IMR-90 (cell line): ENCODE measurements at regions not wholly inside any gene's neighbourhood (a gene's known extent, or its start where the extent isn't known, plus 50 kb on each side); places are given as distances from the start of the nearest gene placed in this dataset.

Experiments
- ATAC-seq: fragments of 200-7000 bp; cut with Tn5 transposase; 2 replicates; pipeline ENCODE4 v1.9.1; 2020; ENCODE audit warnings: low read depth, mild to moderate bottlenecking, moderate library complexity
- BruUV-seq: library from RNA; stranded (reverse); fragments of 400-500 nt; replicated peaks from 2 replicates; lab custom pipeline; 2021; lab: Mats Ljungman, UMichigan
- CTCF ChIA-PET: fragments of 300-600 bp; formaldehyde crosslinking; extraction: SDS; loops from one replicate; lab custom pipeline; 2021; ENCODE audit warnings: antibody characterized with exemption; lab: Yijun Ruan, JAX
- POLR2A ChIA-PET: fragments of 300-600 bp; sonication (Branson Sonifier 250); formaldehyde crosslinking; loops from one replicate; lab custom pipeline; 2022; ENCODE audit warnings: antibody characterized with exemption; ENCODE audit not compliant: unreplicated experiment; lab: Charles Lee
- DNase-seq: peaks from one replicate; pipeline ENCODE4 v3.0.0; 2013
- H2AFZ ChIP-seq: replicated peaks from 2 replicates; pipeline ENCODE3; 2013; ENCODE audit warnings: low read length, mild to moderate bottlenecking; ENCODE audit not compliant: poor library complexity
- H2AK5ac ChIP-seq: 2 replicates; pipeline ENCODE4 v1.6.1; 2013; ENCODE audit warnings: low read depth, low read length, inconsistent platforms
- H2AK9ac ChIP-seq: replicated peaks from 2 replicates; pipeline ENCODE3; 2013; ENCODE audit warnings: mild to moderate bottlenecking, low read depth, low read length, moderate library complexity; ENCODE audit not compliant: poor library complexity
- H2BK120ac ChIP-seq: 2 replicates; pipeline ENCODE4 v1.6.1; 2013; ENCODE audit warnings: low read depth, low read length, inconsistent platforms
- H2BK15ac ChIP-seq: 3 replicates; pipeline ENCODE4 v1.6.1; 2013; ENCODE audit warnings: low read depth, low read length, inconsistent platforms
- H2BK20ac ChIP-seq: 2 replicates; pipeline ENCODE4 v1.6.1; 2013; ENCODE audit warnings: low read depth, mild to moderate bottlenecking, inconsistent platforms, low read length, moderate library complexity
- H2BK5ac ChIP-seq: 2 replicates; pipeline ENCODE4 v1.6.1; 2013; ENCODE audit warnings: mild to moderate bottlenecking, low read depth, low read length, inconsistent platforms; ENCODE audit not compliant: poor library complexity, severe bottlenecking
- H3K14ac ChIP-seq: replicated peaks from 2 replicates; pipeline ENCODE4 v1.6.1; 2013; ENCODE audit warnings: low read depth, low read length, inconsistent platforms
- H3K18ac ChIP-seq: 2 replicates; pipeline ENCODE4 v1.6.1; 2013; ENCODE audit warnings: low read depth, low read length, control low read depth
- H3K23ac ChIP-seq: 2 replicates; pipeline ENCODE4 v1.6.1; 2013; ENCODE audit warnings: low read depth, low read length, inconsistent platforms
- H3K27ac ChIP-seq: 2 replicates; pipeline ENCODE4 v1.5.1; 2013; ENCODE audit warnings: mild to moderate bottlenecking, control low read depth, low read length; ENCODE audit not compliant: insufficient read depth
- H3K27me3 ChIP-seq: 2 replicates; pipeline ENCODE4 v1.6.1; 2013; ENCODE audit warnings: low read length; ENCODE audit not compliant: control insufficient read depth, insufficient read depth
- H3K36me3 ChIP-seq: 2 replicates; pipeline ENCODE4 v1.6.1; 2013; ENCODE audit warnings: low read length, mixed read lengths; ENCODE audit not compliant: control insufficient read depth, insufficient read depth
- H3K4ac ChIP-seq: 2 replicates; pipeline ENCODE4 v1.6.1; 2013; ENCODE audit warnings: low read depth, low read length, inconsistent platforms
- H3K4me1 ChIP-seq: 2 replicates; pipeline ENCODE4 v1.6.1; 2013; ENCODE audit warnings: low read length, mixed read lengths; ENCODE audit not compliant: control insufficient read depth, insufficient read depth
- H3K4me2 ChIP-seq: 2 replicates; pipeline ENCODE4 v1.6.1; 2013; ENCODE audit warnings: low read depth, mild to moderate bottlenecking, control low read depth, low read length, moderate library complexity
- H3K4me3 ChIP-seq: 2 replicates; pipeline ENCODE4 v1.5.1; 2013; ENCODE audit warnings: low read depth, mild to moderate bottlenecking, control low read depth, low read length, moderate library complexity; ENCODE audit not compliant: insufficient read depth
- H3K56ac ChIP-seq: 2 replicates; pipeline ENCODE4 v1.6.1; 2013; ENCODE audit warnings: low read length, inconsistent platforms; ENCODE audit not compliant: insufficient read depth; ENCODE audit errors: extremely low read depth
- H3K79me1 ChIP-seq, 2 experiments: 2 replicates each; pipeline ENCODE4 v1.6.1; 2013; ENCODE audit warnings: low read length in 2 of 2, inconsistent platforms in 1 of 2, low read depth in 1 of 2
- H3K9ac ChIP-seq: 2 replicates; pipeline ENCODE4 v1.6.1; 2013; ENCODE audit warnings: low read depth, low read length, control low read depth
- H3K9me1 ChIP-seq: 2 replicates; pipeline ENCODE4 v1.6.1; 2013; ENCODE audit warnings: low read length, inconsistent platforms; ENCODE audit not compliant: insufficient read depth
- H3K9me3 ChIP-seq: 2 replicates; pipeline ENCODE4 v1.6.1; 2013; ENCODE audit warnings: low read length; ENCODE audit not compliant: control insufficient read depth, insufficient read depth
- H4K20me1 ChIP-seq: 2 replicates; pipeline ENCODE4 v1.6.1; 2013; ENCODE audit warnings: low read length, inconsistent platforms; ENCODE audit not compliant: insufficient read depth
- H4K5ac ChIP-seq: 2 replicates; pipeline ENCODE4 v1.6.1; 2013; ENCODE audit warnings: mild to moderate bottlenecking, low read depth, low read length, control low read depth
- H4K8ac ChIP-seq, 2 experiments: 2 replicates each; pipeline ENCODE4 v1.6.1; 2013; ENCODE audit warnings: low read depth in 2 of 2, low read length in 2 of 2, control low read depth in 1 of 2, inconsistent platforms in 1 of 2
- H4K91ac ChIP-seq: 2 replicates; pipeline ENCODE4 v1.6.1; 2013; ENCODE audit warnings: low read depth, low read length, inconsistent platforms; ENCODE audit not compliant: insufficient read depth
- CEBPB ChIP-seq: IDR thresholded peaks from 2 replicates; pipeline ENCODE4 v1.6.1; 2012; ENCODE audit warnings: low read depth, low read length, improper control_type of control experiment
- MAFK ChIP-seq: IDR thresholded peaks from 2 replicates; pipeline ENCODE4 v1.6.1; 2012; ENCODE audit warnings: low read depth, low read length, improper control_type of control experiment
- MAZ ChIP-seq: IDR thresholded peaks from 2 replicates; pipeline ENCODE4 v1.6.1; 2012; ENCODE audit warnings: low read depth, mild to moderate bottlenecking, low read length, improper control_type of control experiment, moderate library complexity, borderline replicate concordance
- NFE2L2 ChIP-seq: fragments of 150-350 bp; IDR thresholded peaks from 2 replicates; pipeline ENCODE4 v1.6.1; 2016; ENCODE audit warnings: low read depth, mild to moderate bottlenecking, low read length
- POLR2A ChIP-seq: IDR thresholded peaks from 2 replicates; pipeline ENCODE4 v1.6.1; 2012; ENCODE audit warnings: mild to moderate bottlenecking, low read depth, low read length
- RAD21 ChIP-seq: IDR thresholded peaks from 2 replicates; pipeline ENCODE4 v1.6.1; 2012; ENCODE audit warnings: low read length, improper control_type of control experiment
- RCOR1 ChIP-seq: IDR thresholded peaks from 2 replicates; pipeline ENCODE4 v1.6.1; 2012; ENCODE audit warnings: mild to moderate bottlenecking, low read length, improper control_type of control experiment; ENCODE audit not compliant: insufficient replicate concordance
- RFX5 ChIP-seq: IDR thresholded peaks from 2 replicates; pipeline ENCODE4 v1.8.0; 2012; ENCODE audit warnings: low read depth, mild to moderate bottlenecking, low read length, moderate library complexity
- SMC3 ChIP-seq: fragments of 150-350 bp; IDR thresholded peaks from 2 replicates; pipeline ENCODE4 v1.6.1; 2016; ENCODE audit warnings: low read depth, mild to moderate bottlenecking, antibody characterized with exemption, low read length, moderate library complexity
- WGBS, 2 experiments: methylation state at CpG; one replicate each; pipeline versions ENCODE4 v1.1.5 to v1.1.7; 2013; ENCODE audit warnings: missing lambda C conversion rate in 2 of 2; ENCODE audit not compliant: insufficient read length in 1 of 2; ENCODE audit errors: extremely low coverage in 2 of 2; 5-methylcytosine and 5-hydroxymethylcytosine counted together
- dilution Hi-C: fragments of 300-500 bp; cut with HindIII; formaldehyde crosslinking; loops from one replicate; pipeline ENCODE4 v1.14.3; 2018; ENCODE audit warnings: low sequenced_read_pairs; ENCODE audit not compliant: unreplicated experiment
- in situ Hi-C: fragments of 300-500 bp; cut with MboI; formaldehyde crosslinking; loops from 3 replicates; pipeline ENCODE4 v1.14.3; 2019; ENCODE audit warnings: low sequenced_read_pairs, inconsistent platforms, mixed read lengths
- intact Hi-C: fragments of 100-400 bp; cut with micrococcal nuclease; formaldehyde crosslinking; loops from 2 replicates; pipeline ENCODE4 v1.10.0; 2022

- H3K36me3 ChIP-seq, result no peaks in the 10 kb centered on the region
- no peak overlapping the region for H3K27ac ChIP-seq
- in situ Hi-C loops (no loop called here), dilution Hi-C loops (no loop called here), intact Hi-C loops (no loop called here)
- H2AK9ac ChIP-seq, result no peak overlapping the region
- H4K20me1 ChIP-seq, result no peaks in the 10 kb centered on the region
- H3K23ac ChIP-seq, result no peak overlapping the region
- H3K27me3 ChIP-seq, result no peaks in the 10 kb centered on the region
- no peaks in the 10 kb centered on the region for H3K79me1 ChIP-seq
- no peak overlapping the region for H3K14ac ChIP-seq
- ChIA-PET CTCF (no interaction called here), POLR2A (no interaction called here)
- H3K56ac ChIP-seq, result no peak overlapping the region
- no peak for TF ChIP-seq RFX5
- no peak for TF ChIP-seq RCOR1
- TF ChIP-seq NFE2L2, result no peak
- no peak for TF ChIP-seq CEBPB
- TF ChIP-seq RAD21, result no peak
- TF ChIP-seq POLR2A, result no peak
- no peak for TF ChIP-seq MAFK
- no peak for TF ChIP-seq MAZ
- no peak for TF ChIP-seq SMC3
- H4K5ac ChIP-seq, result no peak overlapping the region
- H3K4me1 ChIP-seq, result no peaks in the 10 kb centered on the region
- ATAC-seq (no peak), DNase-seq (no peak)
- peaks cover 51% of the 10 kb centered on the region for H3K9me3 ChIP-seq
- H3K9ac ChIP-seq, result no peak overlapping the region
- no peak overlapping the region for H2BK120ac ChIP-seq
- no peak overlapping the region for H2BK20ac ChIP-seq
- no peak overlapping the region for H3K18ac ChIP-seq
- BruUV-seq, result no TSS peak
- no peak overlapping the region for H2AFZ ChIP-seq
- no CpG with 5 or more reads among the region's 6 CpGs for WGBS, 2 experiments
- no peak overlapping the region for H2BK5ac ChIP-seq
- no peak overlapping the region for H3K4me3 ChIP-seq
- no peak overlapping the region for H3K4me2 ChIP-seq
- no peak overlapping the region for H4K8ac ChIP-seq
- H2AK5ac ChIP-seq, result no peak overlapping the region
- H4K91ac ChIP-seq, result no peak overlapping the region
- H3K9me1 ChIP-seq, result no peaks in the 10 kb centered on the region
- no peak overlapping the region for H2BK15ac ChIP-seq
- no peak overlapping the region for H3K4ac ChIP-seq
Measured at GRCh38 chr2:445896-446295, 158.0 kb upstream of the ALKAL2 start.
